ENCODE measurements at regions not wholly inside any gene's neighbourhood (a gene's known extent, or its start where the extent isn't known, plus 50 kb on each side); places are given as distances from the start of the nearest gene placed in this dataset.

GRCh38 chr5:110038297-110038997, 348.7 kb downstream of the MAN2A1 start:
- no peak for DNase-seq

- no peak for DNase-seq
Measured at GRCh38 chr5:110040178-110040577, 350.5 kb downstream of the MAN2A1 start.

DNA sequence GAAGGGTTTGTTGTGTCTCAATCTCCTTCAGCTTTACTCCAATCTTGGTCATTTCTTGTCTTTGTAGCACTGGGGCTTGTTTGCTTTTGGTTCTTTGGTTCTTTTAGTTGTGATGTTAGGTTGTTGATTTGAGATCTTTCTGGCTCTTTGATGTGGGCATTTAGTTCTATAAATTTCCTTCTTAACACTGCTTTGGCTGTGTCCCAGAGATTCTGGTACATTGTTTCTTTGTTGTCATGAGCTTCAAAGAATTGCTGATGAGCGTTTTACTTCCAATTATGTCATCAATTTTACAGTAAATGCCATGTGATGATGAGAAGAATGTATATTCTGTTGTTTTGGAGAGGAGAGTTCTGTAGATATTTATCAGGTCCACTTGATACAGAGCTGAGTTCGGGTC, 353.3 kb downstream of the MAN2A1 start:
- no peak for DNase-seq

GRCh38 chr5:110045158-110045557, 355.4 kb downstream of the MAN2A1 start:
- DNase-seq: no peak

GRCh38 chr5:110048491-110048890, 358.8 kb downstream of the MAN2A1 start:
- DNase-seq: no peak

DNA sequence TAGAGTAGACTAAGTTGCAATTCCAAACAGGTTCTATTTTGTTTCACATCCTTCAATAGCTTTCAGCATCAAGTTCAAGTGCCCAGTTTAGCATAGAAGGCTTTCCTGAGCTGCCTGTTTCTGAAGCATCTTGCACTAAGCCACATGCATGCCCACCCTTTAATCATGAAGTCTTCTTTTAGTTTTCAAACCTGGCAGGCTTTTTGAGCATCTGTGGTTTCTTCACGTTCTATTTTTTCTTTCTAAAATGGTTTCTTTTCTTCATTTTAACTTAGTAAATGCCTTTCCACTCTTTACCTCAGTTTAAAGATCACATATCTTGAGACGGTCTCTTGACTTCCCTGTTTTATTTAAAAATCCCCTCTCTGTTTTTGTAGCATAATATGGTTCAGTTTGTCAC, 360.1 kb downstream of the MAN2A1 start:
- no peak for DNase-seq

- no peak for DNase-seq
Measured at GRCh38 chr5:110050640-110051345, 361.1 kb downstream of the MAN2A1 start.

DNA sequence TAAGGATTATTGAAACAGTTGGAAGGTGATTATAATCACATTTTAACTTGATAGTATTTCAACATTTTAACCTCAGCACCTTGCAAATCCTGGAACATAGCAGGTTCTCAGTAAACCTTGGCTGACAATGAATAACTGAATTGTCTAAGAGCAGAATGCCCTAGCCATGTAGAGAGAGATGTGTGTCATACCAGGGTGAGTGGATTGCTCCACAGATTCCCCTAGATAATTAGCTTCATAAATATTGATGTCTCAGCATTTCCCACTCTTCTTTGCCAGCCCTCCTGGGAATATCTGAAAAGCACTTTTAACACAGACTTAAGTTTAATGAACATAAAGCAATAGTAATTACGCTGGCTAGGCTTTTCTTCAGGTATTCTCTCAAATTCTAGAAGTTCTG, 363.5 kb downstream of the MAN2A1 start:
- DNase-seq: no peak

DNA sequence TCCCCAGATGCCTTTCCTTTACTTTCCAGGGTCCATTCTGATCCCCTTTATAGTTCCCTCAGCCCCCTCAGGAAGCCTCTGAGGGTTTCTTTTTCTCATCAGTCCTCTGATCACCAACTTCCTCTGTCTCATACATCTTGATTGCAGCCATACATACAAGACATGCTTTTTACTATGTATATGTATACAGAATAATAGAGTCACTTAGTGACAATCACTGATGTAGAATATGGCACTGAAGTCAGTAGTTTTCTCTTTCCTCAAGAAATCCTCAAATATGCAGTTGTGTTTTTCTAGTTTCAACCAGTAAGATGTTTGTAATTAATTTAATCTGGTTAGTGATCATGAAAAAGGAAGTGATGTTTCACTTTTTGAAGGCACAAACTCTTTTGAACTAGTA, 364.1 kb downstream of the MAN2A1 start:
- no peak for DNase-seq

DNA sequence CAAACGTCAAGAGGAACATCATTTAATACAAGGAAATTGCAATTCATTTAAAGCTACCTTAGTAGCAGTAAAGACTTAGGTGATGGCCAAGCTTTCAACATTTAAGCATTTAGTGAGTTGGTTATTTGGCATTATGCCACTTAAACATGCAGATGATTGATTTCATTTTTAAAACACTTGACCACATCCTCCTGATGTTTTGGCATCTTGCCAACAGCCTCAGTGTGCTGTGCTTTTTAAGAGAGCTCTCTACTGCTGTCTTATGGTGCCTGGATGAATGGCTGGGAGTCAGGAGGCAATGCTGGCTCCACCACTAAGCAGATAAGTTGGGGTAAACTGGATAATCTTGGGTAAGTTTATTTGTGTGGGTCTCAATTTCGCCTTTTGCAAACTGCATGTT, 364.5 kb downstream of the MAN2A1 start:
- peak; percentile 7 to 8 for DNase-seq

GRCh38 chr5:110055302-110055701, 365.6 kb downstream of the MAN2A1 start:
- no peak for DNase-seq

GRCh38 chr5:110056580-110057114, 366.9 kb downstream of the MAN2A1 start:
- no peak for DNase-seq

DNA sequence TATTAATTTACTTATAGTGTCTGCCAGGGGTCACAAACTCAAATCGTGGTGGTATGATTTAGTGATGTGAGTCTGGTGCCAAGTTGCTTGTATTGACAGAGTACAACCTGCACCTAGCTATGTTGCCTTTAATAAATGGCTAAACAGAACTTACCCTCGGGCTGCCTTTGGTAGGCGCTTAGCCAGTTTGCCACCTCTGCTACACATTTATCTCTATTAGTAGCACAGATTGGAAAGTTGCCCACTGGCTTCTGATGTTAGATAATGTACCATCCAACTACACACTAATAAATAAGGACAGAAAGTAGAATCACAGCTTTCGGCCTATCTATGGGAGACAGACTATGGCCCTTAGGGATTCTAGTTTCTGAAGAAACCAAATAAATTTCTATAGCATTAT, 368.4 kb downstream of the MAN2A1 start:
- no peak for DNase-seq

DNA sequence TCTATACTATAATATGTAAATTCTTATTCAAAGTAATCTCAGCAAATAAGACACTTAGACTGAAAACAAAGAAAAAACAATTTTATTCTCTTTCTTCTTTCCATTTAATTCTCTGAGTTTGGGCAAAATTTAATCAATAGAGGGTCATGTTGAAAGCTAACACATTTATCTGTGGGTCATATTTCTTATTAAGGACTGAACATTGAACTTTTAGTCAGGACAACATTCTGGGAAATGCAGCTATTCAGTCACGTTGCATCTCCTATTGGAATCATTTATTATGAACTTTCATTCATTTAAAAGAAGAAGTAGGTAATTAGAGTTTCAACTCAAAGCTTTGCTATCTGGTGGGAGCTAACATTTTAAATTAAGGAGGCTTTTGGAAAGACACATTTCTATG, 372.5 kb downstream of the MAN2A1 start:
- no peak for DNase-seq

GRCh38 chr5:110063640-110064602, 374.2 kb downstream of the MAN2A1 start:
- no peak for DNase-seq

GRCh38 chr5:110064603-110065268, 375.0 kb downstream of the MAN2A1 start:
- no peak for DNase-seq

DNA sequence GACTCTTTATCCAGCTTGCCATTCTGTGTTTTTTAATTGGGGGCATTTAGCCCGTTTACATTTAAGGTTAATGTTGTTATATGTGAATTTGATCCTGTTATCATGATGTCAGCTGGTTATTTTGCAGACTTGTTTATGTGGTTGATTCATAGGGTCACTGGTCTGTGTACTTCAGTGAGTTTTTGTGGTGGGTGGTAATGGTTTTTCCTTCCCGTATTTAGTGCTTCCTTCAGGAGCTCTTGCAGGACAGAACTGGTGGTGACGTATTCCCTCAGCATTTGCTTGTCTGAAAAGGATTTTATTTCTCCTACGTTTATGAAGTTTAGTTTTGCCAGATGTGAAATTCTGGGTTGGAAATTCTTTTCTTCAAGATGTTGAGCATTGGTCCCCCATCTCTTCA, 381.1 kb downstream of the MAN2A1 start:
- no peak for DNase-seq

DNA sequence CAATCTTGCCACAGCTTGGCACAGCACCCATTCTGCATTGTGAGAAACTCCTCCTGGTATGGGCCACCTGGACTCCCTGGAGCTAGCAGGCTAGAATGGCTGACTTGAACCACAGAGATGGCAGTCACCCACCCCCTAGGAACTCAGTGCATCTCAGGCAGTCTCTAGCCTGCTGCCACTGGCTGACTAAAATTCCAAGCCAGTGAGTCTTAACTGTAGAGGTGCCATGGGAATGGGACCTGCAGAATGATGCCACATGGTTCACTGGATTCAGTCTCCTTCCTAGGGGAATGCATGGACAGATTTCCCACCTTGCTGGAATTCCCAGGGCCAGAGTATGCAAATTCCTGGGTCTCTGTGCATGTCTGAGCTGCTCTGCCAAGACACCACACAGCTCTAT, 382.9 kb downstream of the MAN2A1 start:
- DNase-seq: no peak

GRCh38 chr5:110073534-110073933, 383.8 kb downstream of the MAN2A1 start:
- no peak for DNase-seq

- no peak for DNase-seq
Measured at GRCh38 chr5:110075656-110076055, 385.9 kb downstream of the MAN2A1 start.

GRCh38 chr5:110077147-110077546, 387.4 kb downstream of the MAN2A1 start:
- no peak for DNase-seq

GRCh38 chr5:110082194-110082593, 392.5 kb downstream of the MAN2A1 start:
- no peak for DNase-seq

DNA sequence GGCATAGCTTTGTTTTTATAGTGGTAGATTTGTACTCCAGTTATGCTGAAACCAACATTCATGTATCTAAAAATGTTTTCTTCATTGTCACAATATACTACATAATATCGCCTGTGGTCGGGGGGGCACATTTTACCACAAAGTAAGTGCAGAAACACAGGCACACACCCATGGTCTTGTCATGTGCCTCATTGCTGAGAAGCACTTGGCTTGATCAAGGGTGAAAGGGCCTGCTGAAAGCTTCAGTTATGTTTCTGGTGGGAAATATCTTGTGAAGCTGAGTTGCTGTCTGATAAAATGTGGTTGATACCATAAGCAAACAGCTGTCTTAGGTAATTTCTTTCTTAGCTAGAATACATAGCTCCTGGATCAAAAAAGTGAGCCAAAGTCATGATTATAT, 393.1 kb downstream of the MAN2A1 start:
- no peak for DNase-seq

Measured in AML-193 (cell line).